Natural killer cell (primary cell): ENCODE measurements at regions not wholly inside any gene's neighbourhood (a gene's known extent, or its start where the extent isn't known, plus 50 kb on each side); places are given as distances from the start of the nearest gene placed in this dataset.

ENCODE experiments used
- ATAC-seq, 3 donors: fragments of 150-1000 bp in 2 of 3; fragments of 200-7000 bp in 1 of 3; cut with Tn5 transposase; 1 replicate in 1 of 3; 2 replicates in 2 of 3; pipeline ENCODE4 v1.10.0; 2021; ENCODE audit warnings: mild to moderate bottlenecking in 2 of 3, moderate library complexity in 2 of 3
- DNase-seq, 2 donors: peaks; one replicate each; pipeline versions ENCODE4 v3.0.0 to v3.0.0-alpha.2; 2013 to 2021; ENCODE audit warnings: mixed read lengths in 1 of 2
- H3K27ac ChIP-seq: one replicate; pipeline ENCODE4 v1.5.1; 2013; ENCODE audit warnings: mild to moderate bottlenecking, low read length
- H3K27me3 ChIP-seq: one replicate; pipeline ENCODE4 v1.6.1; 2013; ENCODE audit warnings: low read length; ENCODE audit not compliant: control insufficient read depth, insufficient read depth
- H3K36me3 ChIP-seq: one replicate; pipeline ENCODE4 v1.6.1; 2013; ENCODE audit warnings: low read length; ENCODE audit not compliant: control insufficient read depth, insufficient read depth
- H3K4me1 ChIP-seq: one replicate; pipeline ENCODE4 v1.6.1; 2013; ENCODE audit warnings: low read length; ENCODE audit not compliant: control insufficient read depth, insufficient read depth
- H3K4me3 ChIP-seq: one replicate; pipeline ENCODE4 v1.5.1; 2013; ENCODE audit warnings: low read length
- H3K9me3 ChIP-seq: one replicate; pipeline ENCODE4 v1.6.1; 2013; ENCODE audit warnings: low read length; ENCODE audit not compliant: control insufficient read depth, insufficient read depth
- H3K27ac Mint-ChIP-seq, 2 donors: one replicate each; pipeline ENCODE4 v1.8.0; 2022; ENCODE audit warnings: mild to moderate bottlenecking in 2 of 2, mixed read lengths in 2 of 2, moderate library complexity in 1 of 2
- H3K27me3 Mint-ChIP-seq, 2 donors: one replicate each; pipeline ENCODE4 v1.8.0; 2022; ENCODE audit warnings: low read depth in 2 of 2, mixed read lengths in 2 of 2
- H3K36me3 Mint-ChIP-seq: one replicate; pipeline ENCODE4 v1.8.0; 2022; ENCODE audit warnings: mixed read lengths
- H3K4me1 Mint-ChIP-seq, 2 donors: one replicate each; pipeline ENCODE4 v1.8.0; 2022; ENCODE audit warnings: mixed read lengths in 2 of 2
- H3K4me3 Mint-ChIP-seq: one replicate; pipeline ENCODE4 v1.8.0; 2022; ENCODE audit warnings: mild to moderate bottlenecking, moderate library complexity, mixed read lengths
- H3K9me3 Mint-ChIP-seq, 2 donors: one replicate each; pipeline ENCODE4 v1.8.0; 2022; ENCODE audit warnings: mixed read lengths in 2 of 2
- WGBS: methylation state at CpG from one replicate; pipeline ENCODE4 v1.1.7; 2013; ENCODE audit warnings: missing lambda C conversion rate; ENCODE audit not compliant: insufficient coverage; 5-methylcytosine and 5-hydroxymethylcytosine counted together
- intact Hi-C: fragments of 100-400 bp; cut with micrococcal nuclease; formaldehyde crosslinking; loops from one replicate; pipeline ENCODE4 v1.14.2; 2022
- TF ChIP-seq, protein P1 (sequence below): fragments of 200-600 bp; IDR thresholded peaks from one replicate; pipeline ENCODE4 v1.8.0; 2022; ENCODE audit warnings: antibody characterized with exemption

- H3K27me3 ChIP-seq = peaks cover 16% of the 10 kb centered on the region
- ATAC-seq (no peak), DNase-seq (no peak)
- H3K27ac ChIP-seq = no peak overlapping the region
- no peak overlapping the region for H3K4me3 ChIP-seq
- H3K36me3 Mint-ChIP-seq = peaks cover 5% of the 10 kb centered on the region
- no peak overlapping the region for H3K27ac Mint-ChIP-seq
- no peaks in the 10 kb centered on the region for H3K36me3 ChIP-seq
- no peak overlapping the region for H3K4me3 Mint-ChIP-seq
- H3K9me3 ChIP-seq = no peaks in the 10 kb centered on the region
- H3K4me1 Mint-ChIP-seq = no peaks in the 10 kb centered on the region
- WGBS = 50% methylated on average over 5 of the region's 8 CpGs
- no peaks in the 10 kb centered on the region for H3K9me3 Mint-ChIP-seq
- peaks cover 38 to 61% of the 10 kb centered on the region in 2 donors for H3K27me3 Mint-ChIP-seq
- TF ChIP-seq, protein P1, sequence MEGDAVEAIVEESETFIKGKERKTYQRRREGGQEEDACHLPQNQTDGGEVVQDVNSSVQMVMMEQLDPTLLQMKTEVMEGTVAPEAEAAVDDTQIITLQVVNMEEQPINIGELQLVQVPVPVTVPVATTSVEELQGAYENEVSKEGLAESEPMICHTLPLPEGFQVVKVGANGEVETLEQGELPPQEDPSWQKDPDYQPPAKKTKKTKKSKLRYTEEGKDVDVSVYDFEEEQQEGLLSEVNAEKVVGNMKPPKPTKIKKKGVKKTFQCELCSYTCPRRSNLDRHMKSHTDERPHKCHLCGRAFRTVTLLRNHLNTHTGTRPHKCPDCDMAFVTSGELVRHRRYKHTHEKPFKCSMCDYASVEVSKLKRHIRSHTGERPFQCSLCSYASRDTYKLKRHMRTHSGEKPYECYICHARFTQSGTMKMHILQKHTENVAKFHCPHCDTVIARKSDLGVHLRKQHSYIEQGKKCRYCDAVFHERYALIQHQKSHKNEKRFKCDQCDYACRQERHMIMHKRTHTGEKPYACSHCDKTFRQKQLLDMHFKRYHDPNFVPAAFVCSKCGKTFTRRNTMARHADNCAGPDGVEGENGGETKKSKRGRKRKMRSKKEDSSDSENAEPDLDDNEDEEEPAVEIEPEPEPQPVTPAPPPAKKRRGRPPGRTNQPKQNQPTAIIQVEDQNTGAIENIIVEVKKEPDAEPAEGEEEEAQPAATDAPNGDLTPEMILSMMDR = no peak
- no peaks in the 10 kb centered on the region for H3K4me1 ChIP-seq
- intact Hi-C loops = no loop called here
These were observed 497.4 kb upstream of the ZFHX3 start for GRCh38 chr16:73545290-73545689.

- no peak for DNase-seq
- intact Hi-C loops = no loop called here
- no peak overlapping the region for H3K27ac ChIP-seq
- no peak for ATAC-seq
- 16% methylated on average over 8 of the region's 8 CpGs for WGBS
- no peak overlapping the region for H3K4me3 Mint-ChIP-seq
- H3K27ac Mint-ChIP-seq = no peak overlapping the region
- H3K4me3 ChIP-seq = no peak overlapping the region
- TF ChIP-seq, protein P1 = no peak
- no peaks in the 10 kb centered on the region for H3K4me1 Mint-ChIP-seq
- H3K36me3 ChIP-seq = no peaks in the 10 kb centered on the region
- no peaks in the 10 kb centered on the region for H3K9me3 ChIP-seq
- H3K36me3 Mint-ChIP-seq = peaks cover 5% of the 10 kb centered on the region
- H3K4me1 ChIP-seq = no peaks in the 10 kb centered on the region
- peaks cover 16% of the 10 kb centered on the region for H3K27me3 ChIP-seq
- H3K27me3 Mint-ChIP-seq = peaks cover 37 to 59% of the 10 kb centered on the region in 2 donors
- H3K9me3 Mint-ChIP-seq = no peaks in the 10 kb centered on the region
These were observed 496.9 kb upstream of the ZFHX3 start for GRCh38 chr16:73544826-73545225.

DNA sequence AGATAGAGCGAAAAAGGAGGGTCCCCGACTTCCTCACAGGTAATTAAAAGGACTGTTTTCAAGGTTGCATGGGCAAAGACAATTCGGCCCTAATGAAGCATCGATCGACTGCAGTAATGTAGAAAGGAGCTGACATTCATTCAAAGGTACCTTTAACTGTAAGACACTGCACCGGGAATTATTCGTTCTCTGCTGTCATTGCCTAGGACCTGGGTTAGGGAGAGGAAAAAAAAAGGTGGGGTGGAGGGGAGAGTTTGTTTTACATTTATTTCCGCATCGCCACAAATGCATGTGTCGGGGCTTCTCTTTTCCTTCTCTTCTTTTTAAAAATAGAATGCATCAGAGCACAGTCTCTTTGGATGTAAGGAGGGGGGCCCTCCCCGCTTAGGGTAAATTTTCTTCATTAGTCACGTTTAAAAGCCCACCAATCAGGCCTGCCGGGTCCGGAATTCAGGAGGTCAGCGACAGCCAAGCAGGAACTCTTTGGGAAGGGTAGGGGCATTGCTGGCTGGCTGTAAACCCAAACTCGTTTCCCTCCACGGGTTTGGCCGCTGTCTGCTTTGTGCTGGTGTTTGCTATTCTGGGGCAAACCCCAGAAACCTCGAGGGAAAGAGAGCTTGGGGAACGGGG is 496.2 kb upstream of the ZFHX3 start:
- peaks cover 31 to 54% of the 10 kb centered on the region in 2 donors for H3K27me3 Mint-ChIP-seq
- ATAC-seq (no peak), DNase-seq (no peak)
- Histone ChIP-seq H3K27me3 (peaks cover 16% of the 10 kb centered on the region), H3K9me3 (no peaks in the 10 kb centered on the region), H3K4me1 (no peaks in the 10 kb centered on the region), H3K4me3 (no peak overlapping the region), H3K27ac (no peak overlapping the region), H3K36me3 (no peaks in the 10 kb centered on the region)
- H3K9me3 Mint-ChIP-seq = no peaks in the 10 kb centered on the region
- no peaks in the 10 kb centered on the region for H3K4me1 Mint-ChIP-seq
- no peak overlapping the region for H3K27ac Mint-ChIP-seq
- WGBS = 20% methylated on average over 16 of the region's 20 CpGs
- intact Hi-C loops = no loop called here
- no peak overlapping the region for H3K4me3 Mint-ChIP-seq
- H3K36me3 Mint-ChIP-seq = peaks cover 5% of the 10 kb centered on the region
- TF ChIP-seq, protein P1 = no peak
